ENCODE measurements at regions not wholly inside any gene's neighbourhood (a gene's known extent, or its start where the extent isn't known, plus 50 kb on each side); places are given as distances from the start of the nearest gene placed in this dataset.
A peak's percentile ranks its signal among the peaks of the same experiment; 100 is the strongest.

DNA sequence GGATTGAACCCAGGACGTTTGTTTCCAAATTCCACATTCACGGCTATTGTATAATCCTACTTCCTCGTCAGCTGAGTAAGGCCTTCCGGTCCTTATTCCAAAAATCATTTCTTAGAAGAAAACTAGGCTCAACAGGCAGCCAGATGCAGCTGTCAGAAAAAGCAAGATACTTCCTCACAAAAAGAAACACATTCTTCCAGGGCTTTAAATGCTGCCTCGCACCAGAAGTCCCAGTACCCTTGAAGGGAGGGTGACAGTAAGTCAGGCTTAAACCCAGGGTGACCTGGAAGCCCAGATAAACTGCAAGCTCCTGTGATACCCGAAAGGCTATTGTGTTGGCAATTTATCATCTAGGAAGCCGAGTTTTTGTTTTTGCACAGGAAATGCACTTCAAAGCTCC is 414.0 kb downstream of the NFIB start:
- DNase-seq (ENCODE audit: low read depth), result no peak

DNA sequence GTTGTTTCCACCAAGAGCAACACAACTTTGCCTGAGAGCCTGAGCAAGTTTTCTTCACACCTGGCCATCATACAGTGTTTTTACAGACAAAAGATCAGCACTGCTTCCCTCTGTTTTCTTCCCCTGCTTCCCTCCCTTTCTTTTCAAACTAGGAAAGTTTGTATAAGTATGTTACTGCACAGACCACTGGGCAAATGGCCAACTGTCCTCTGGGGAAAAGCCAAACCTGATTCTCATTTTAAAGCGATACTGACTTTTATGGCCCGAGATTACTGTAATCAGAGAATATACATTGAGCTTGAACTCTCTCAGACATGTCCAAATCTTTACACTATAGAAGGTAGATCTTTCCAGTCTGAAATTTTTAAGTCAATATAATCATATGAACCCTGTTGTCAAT is 415.0 kb downstream of the NFIB start:
- no peak for DNase-seq (ENCODE audit: low read depth)

- DNase-seq (ENCODE audit: low read depth), result no peak
These were observed 416.8 kb downstream of the NFIB start for GRCh38 chr9:13896922-13897835.

GRCh38 chr9:13896047-13896446 is 417.9 kb downstream of the NFIB start:
- DNase-seq (ENCODE audit: low read depth), result no peak

DNA sequence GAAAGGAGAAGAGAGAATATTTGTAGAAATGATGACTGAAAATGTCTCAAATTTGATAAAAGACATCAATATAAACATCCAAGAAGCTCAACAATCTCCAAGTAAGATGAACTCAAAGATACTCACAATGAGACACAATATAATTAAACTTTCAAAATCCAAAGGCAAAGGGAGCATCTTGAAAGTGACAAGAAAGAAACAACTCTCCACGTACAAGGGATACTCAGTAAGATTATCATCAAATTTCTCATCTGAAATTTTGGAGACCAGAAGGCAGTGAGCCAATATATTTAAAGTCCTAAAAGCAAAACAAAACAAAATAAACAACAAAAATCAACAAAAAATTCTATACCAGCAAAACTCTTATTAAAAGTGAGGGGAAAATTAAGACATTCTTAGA is 428.7 kb downstream of the NFIB start:
- DNase-seq (ENCODE audit: low read depth), result no peak

- no peak for DNase-seq (ENCODE audit: low read depth)
These were observed 434.0 kb downstream of the NFIB start for GRCh38 chr9:13879981-13880380.

GRCh38 chr9:13879011-13879410 is 434.9 kb downstream of the NFIB start:
- DNase-seq (ENCODE audit: low read depth), result no peak

GRCh38 chr9:13878241-13878711 is 435.7 kb downstream of the NFIB start:
- DNase-seq (ENCODE audit: low read depth), result no peak

DNA sequence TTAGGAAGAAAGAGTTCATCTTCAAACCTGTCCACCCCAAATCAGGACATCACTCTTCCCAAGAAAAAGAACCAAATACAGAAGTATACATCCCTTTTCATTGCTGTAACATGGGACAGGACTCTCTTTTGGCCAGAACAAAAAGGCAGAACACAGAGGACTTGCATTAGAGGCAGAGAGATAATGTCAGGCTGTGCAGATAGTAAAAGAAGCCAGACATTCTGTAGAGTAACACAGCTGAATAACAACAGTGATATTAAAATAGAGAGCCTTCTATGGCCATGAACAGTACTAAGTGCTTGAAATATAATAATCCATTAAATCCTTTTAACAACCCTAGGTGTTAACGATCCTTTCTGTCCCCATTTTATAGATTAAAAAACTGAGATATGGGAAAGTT is 437.2 kb downstream of the NFIB start:
- no peak for DNase-seq (ENCODE audit: low read depth)

DNA sequence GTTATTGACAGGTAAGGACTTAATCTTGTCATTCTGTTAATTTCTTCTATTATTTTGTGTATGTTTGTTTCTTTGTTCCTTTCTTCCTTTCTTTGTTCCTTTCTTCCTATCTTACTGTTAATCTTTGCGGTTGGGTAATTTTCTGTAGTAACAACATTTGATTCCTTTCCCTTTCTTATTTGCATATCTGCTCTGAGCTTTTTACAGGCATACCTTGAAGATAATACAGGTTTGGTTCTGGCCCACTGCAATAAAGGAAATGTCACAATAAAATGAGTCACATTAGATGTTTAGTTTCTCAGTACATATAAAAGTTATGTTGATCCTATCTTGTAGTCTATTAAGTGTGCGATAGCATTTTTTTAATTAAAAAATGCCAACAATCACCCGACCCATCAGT is 440.7 kb downstream of the NFIB start:
- no peak for DNase-seq (ENCODE audit: low read depth)

GRCh38 chr9:13868336-13868735 is 445.6 kb downstream of the NFIB start:
- no peak for DNase-seq (ENCODE audit: low read depth)

- DNase-seq (ENCODE audit: low read depth), result no peak
These were observed 448.1 kb downstream of the NFIB start for GRCh38 chr9:13865869-13866268.

GRCh38 chr9:13863112-13863511 is 450.8 kb downstream of the NFIB start:
- DNase-seq (ENCODE audit: low read depth), result no peak

DNA sequence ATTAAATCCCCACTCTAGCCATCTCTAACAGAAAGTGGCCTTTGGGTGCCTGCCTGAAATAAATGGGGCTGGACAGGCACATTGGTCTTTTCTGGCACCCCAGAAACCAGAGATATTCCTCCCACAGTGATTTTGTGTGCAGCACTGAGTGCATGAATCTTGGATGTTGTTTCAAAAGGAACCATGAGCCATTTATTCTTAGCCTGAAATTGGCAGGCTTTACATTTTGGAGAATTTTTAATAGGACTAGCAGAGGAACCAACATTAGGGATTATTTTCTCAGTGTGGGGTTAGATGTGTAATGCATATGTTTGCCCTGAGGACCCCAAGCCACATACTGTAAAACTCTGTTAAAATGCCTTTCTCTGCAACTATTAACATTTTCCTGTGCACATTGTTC is 451.3 kb downstream of the NFIB start:
- DNase-seq (ENCODE audit: low read depth), result no peak

GRCh38 chr9:13860946-13861640 is 452.8 kb downstream of the NFIB start:
- no peak for DNase-seq (ENCODE audit: low read depth)

DNA sequence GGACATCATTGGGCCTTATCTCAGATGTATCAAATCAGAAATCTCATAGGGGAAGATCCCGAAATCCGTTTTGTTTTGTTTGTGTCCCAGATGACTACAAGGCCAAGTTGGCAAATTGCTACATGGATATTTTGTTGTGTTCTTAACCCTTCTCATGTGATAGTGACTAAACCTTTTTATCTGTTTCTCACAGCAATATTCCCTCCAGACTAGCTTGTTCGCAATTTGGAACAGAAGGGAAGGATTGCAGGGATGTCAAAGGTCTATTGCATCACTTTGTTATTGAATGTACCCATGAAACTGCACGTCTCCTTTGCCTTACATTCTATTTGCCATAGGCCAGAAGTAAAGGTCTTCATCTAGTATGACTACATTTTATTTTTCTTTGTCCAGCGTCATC is 453.9 kb downstream of the NFIB start:
- DNase-seq (ENCODE audit: low read depth), result no peak

GRCh38 chr9:13857521-13857920 is 456.4 kb downstream of the NFIB start:
- DNase-seq (ENCODE audit: low read depth), result no peak

- DNase-seq (ENCODE audit: low read depth), result no peak
These were observed 466.7 kb downstream of the NFIB start for GRCh38 chr9:13847270-13847669.

DNA sequence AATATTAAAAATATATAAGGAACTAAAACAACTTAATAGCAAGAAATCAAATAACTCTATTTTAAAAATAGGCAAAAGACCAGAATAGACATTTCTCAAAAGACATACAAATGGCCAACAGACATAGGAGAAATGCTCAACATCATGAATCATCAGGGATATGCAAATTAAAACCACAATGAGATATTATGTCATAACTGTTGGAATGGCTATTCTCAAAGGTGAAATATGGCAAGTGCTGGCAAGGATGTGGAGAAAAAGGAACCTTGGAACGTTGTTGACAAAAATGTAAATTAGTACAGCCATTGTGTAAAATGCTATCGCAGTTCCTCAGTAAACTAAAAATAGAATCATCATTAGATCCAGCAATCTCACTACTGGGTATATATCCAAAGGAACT is 468.5 kb downstream of the NFIB start:
- DNase-seq (ENCODE audit: low read depth), result peak; percentile 17

DNA sequence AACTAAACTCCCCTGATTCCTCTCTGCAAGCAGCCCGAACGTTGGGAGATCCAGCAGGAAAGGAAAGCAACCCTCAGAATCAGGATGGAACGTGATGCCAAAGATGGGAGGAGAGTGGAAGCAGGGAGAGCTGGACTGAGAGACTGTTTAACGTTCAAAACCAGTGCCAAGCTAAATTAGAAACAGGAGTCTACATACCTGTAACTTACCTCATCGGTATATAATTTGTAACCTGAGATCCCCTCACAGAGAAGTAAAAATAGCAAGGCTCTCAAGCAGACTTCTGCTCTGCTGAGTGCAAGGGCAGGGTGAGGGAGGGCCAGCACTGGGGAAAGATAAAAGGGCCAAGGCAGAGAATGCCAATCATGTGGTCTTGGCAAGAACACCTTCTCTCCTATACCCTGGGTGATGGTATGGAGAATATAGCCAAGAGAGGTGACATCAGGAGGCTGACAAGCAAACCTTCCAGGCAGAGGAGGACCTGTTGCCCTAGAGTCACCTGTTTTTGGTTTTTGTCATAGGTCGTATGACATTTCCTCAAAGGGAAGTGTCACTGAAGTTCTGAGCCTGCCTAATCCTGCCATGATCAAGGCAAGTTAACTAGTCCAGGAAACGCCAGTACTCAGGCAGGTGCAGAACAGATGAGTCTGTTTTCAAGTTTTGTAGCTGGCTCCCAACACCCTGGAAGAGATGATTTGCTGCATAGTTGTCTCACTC is 472.0 kb downstream of the NFIB start:
- no peak for DNase-seq (ENCODE audit: low read depth)

GRCh38 chr9:13832446-13832845 is 481.5 kb downstream of the NFIB start:
- no peak for DNase-seq (ENCODE audit: low read depth)

DNA sequence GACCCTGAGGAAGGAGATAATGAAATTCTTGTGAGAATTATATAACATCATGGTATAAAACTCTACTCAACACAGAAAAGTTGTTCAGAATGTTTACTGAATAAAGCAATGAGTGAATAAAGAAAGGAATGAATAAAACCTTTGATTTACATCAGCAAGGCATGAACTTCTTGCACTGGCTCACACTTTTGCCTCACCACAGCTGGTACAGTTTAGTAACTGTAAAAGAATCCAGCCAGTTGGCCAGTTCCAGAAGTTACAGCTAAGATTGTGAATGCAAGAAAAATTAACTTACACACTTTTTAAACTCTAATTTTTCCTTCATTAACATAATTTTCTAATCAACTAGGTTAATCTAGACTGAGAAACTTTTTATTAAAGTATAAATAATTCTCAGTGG is 490.9 kb downstream of the NFIB start:
- DNase-seq (ENCODE audit: low read depth), result no peak

Measured in RPMI7951 (cell line).